ENCODE measurements at regions not wholly inside any gene's neighbourhood (a gene's known extent, or its start where the extent isn't known, plus 50 kb on each side); places are given as distances from the start of the nearest gene placed in this dataset.
"Not testable (repeated sequence)": the region's sequence is repeated elsewhere in the genome, so short reads cannot be mapped to it uniquely, and the experiment has no call there.

DNA sequence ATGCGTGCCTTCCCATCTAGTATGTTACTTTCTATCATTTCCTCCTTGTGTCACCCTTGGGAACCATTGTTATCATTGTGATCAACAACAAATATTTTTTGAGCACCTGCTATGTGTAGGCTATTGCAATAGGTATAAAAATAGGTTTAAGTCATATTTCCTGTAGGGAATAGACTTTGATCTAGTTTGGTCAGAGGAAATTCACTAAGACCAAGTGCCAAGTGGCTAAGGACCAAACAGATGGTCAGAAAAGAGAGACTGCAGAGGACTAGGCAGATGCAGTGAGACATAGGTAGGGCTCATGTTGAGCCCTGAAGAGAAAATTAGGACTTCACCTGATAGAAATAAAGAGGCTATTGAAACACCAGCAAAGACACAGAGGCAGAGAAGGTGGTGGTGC, 430.0 kb upstream of the ADAMTSL1 start:
- H3K4me1 Mint-ChIP-seq, result no peaks in the 10 kb centered on the region
- H3K27me3 Mint-ChIP-seq, result no peaks in the 10 kb centered on the region
- no peak for ATAC-seq (replicated peaks)
- no peak for DNase-seq
- H3K9me3 Mint-ChIP-seq, result no peaks in the 10 kb centered on the region
- no peaks in the 10 kb centered on the region for H3K36me3 Mint-ChIP-seq
- H3K4me3 Mint-ChIP-seq, result no peak overlapping the region
- no peak overlapping the region for H3K27ac Mint-ChIP-seq

DNA sequence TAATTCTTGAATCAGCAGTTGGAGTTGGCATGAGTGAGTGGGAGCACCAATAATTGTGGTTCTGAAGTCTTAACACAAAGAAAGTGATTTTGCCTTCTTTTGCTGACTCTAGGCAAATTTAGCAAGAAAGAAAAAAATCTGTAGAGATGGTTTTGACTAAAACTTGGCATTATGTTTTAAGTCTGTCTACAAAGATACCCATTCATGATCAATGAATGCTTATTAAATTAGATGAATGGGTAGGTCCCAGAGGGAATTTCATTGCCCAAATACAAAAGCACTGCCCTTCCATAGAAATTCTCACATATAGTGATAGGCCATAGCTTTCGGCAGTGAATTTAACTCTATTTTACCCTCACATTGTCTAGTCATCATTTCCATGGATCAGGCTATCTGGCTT, 428.6 kb upstream of the ADAMTSL1 start:
- no peak for ATAC-seq (replicated peaks)
- H3K9me3 Mint-ChIP-seq, result no peaks in the 10 kb centered on the region
- H3K27ac Mint-ChIP-seq, result no peak overlapping the region
- no peaks in the 10 kb centered on the region for H3K36me3 Mint-ChIP-seq
- no peak for DNase-seq
- no peak overlapping the region for H3K4me3 Mint-ChIP-seq
- H3K27me3 Mint-ChIP-seq, result no peaks in the 10 kb centered on the region
- H3K4me1 Mint-ChIP-seq, result no peaks in the 10 kb centered on the region

DNA sequence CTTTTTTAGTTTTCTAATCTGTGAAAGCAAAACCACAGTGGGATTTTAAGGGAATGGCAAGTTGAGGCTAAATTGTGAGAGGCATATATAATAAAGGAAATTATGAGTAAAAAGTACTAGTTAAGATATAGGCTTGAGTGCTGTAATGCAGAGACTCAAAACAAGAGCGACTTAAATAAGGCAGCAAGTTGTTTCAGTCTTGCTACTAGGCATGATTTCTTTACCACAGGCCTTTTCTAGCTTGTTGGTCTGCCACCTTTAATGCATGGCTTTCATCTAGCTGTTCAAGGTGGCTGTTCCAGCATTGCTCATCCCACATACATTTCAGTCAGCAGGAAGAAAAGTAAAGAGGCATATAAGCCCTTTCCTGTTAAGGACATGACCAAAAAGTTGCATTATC, 427.9 kb upstream of the ADAMTSL1 start:
- Mint-ChIP-seq H3K36me3 (no peaks in the 10 kb centered on the region), H3K9me3 (no peaks in the 10 kb centered on the region), H3K27me3 (no peaks in the 10 kb centered on the region), H3K4me3 (no peak overlapping the region), H3K4me1 (no peaks in the 10 kb centered on the region), H3K27ac (no peak overlapping the region)
- ATAC-seq (replicated peaks) (no peak), DNase-seq (no peak)

- no peak overlapping the region for H3K27ac Mint-ChIP-seq
- no peaks in the 10 kb centered on the region for H3K36me3 Mint-ChIP-seq
- no peak for DNase-seq
- no peak for ATAC-seq (replicated peaks)
- no peaks in the 10 kb centered on the region for H3K4me1 Mint-ChIP-seq
- H3K9me3 Mint-ChIP-seq, result no peaks in the 10 kb centered on the region
- no peaks in the 10 kb centered on the region for H3K27me3 Mint-ChIP-seq
- no peak overlapping the region for H3K4me3 Mint-ChIP-seq
Observed at GRCh38 chr9:18051638-18052037, 422.3 kb upstream of the ADAMTSL1 start.

GRCh38 chr9:18052060-18052459, 421.9 kb upstream of the ADAMTSL1 start:
- peaks cover 0 to 1% of the 10 kb centered on the region in 2 donors for H3K9me3 Mint-ChIP-seq
- H3K27me3 Mint-ChIP-seq, result no peaks in the 10 kb centered on the region
- no peak overlapping the region for H3K4me3 Mint-ChIP-seq
- DNase-seq (no peak), ATAC-seq (replicated peaks) (no peak)
- H3K27ac Mint-ChIP-seq, result no peak overlapping the region
- no peaks in the 10 kb centered on the region for H3K36me3 Mint-ChIP-seq
- H3K4me1 Mint-ChIP-seq, result no peaks in the 10 kb centered on the region

DNA sequence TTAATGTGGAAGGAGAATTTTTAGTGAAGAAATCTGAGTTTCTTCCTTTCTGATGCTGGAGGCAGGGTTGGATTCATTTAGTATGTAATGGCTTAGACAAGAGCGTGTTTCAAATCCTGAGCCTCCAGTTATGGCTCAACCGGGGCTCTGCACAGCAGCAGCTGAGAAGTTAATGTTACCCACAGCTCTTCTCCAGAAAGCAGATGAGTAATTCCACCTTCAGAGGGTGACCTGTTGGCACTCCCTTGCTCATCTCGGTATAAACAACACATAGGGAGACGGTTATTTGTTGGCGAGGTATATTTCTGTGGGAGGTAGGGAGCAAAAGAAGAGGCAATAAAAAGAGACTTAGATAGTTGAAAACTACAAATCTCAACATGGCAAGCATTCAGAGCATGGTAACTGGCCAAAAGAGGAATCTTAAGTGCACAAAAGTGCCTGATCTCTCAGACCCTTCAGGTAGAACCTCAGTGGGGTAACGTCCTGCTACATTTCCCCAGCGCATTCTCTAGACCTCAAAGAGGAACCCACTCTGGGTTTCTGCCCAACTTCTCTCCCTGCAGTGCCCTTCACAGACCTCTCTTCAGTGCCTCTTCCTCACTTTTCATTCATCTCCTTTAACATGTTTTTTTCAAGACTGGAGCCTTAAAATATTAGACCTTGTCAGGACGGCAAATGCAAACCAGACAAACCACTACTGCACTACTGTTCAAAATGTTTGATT, 417.5 kb upstream of the ADAMTSL1 start:
- Mint-ChIP-seq H3K4me1 (no peaks in the 10 kb centered on the region), H3K9me3 (peaks cover 0 to 1% of the 10 kb centered on the region in 2 donors), H3K4me3 (no peak overlapping the region), H3K27ac (no peak overlapping the region), H3K36me3 (no peaks in the 10 kb centered on the region), H3K27me3 (no peaks in the 10 kb centered on the region)
- ATAC-seq (replicated peaks) (no peak), DNase-seq (no peak)

GRCh38 chr9:18056993-18057369, 417.0 kb upstream of the ADAMTSL1 start:
- H3K27ac Mint-ChIP-seq, result no peak overlapping the region
- ATAC-seq (replicated peaks), result peak in 1 of 2 donors; percentile 36

DNA sequence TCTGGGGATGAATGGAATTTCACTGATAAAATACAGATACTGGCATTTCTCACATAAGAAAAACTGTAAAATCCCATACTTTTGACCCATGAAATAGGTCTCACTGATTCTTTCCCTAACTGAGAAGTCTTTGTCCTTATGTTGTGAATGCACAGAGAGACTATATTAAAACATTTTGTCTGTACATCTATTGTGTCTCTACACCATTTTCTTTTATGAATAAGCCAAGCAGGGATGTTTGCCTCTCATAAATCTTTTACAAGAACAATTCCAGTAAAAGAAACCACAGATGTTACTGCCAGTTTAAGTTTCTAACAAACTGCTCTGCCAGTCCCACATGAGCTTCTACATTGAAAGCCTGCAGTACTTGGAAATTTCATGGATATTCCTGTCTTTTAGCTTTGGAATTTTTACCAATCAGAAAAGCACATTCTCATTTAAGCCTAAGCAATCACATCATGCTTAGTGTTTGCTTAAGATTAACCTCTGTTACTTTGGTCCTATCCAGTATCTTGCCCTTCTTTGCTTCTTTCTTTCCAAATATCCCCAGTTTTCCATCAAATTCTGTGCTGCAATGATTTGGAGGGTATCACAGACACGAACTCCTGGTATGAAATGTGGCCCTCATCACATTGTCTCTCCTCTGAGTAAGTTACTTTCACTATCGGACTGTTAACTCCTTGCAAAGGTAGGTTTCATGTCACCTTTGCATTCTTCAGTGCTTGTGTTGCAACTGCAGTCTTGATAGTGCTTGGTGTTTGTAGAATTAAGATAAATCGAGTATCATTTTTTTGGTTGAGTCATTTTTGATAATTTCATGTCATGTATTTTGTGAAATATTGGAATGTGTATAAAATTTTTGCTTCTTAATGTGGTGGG, 415.1 kb upstream of the ADAMTSL1 start:
- no peaks in the 10 kb centered on the region for H3K4me1 Mint-ChIP-seq
- H3K27ac Mint-ChIP-seq, result no peak overlapping the region
- H3K27me3 Mint-ChIP-seq, result no peaks in the 10 kb centered on the region
- DNase-seq (no peak), ATAC-seq (replicated peaks) (no peak)
- no peak overlapping the region for H3K4me3 Mint-ChIP-seq
- no peaks in the 10 kb centered on the region for H3K36me3 Mint-ChIP-seq
- H3K9me3 Mint-ChIP-seq, result peaks cover 0 to 1% of the 10 kb centered on the region in 2 donors

More at GRCh38 chr9:18056993-18057369, 417.0 kb upstream of the ADAMTSL1 start:
- H3K4me3 Mint-ChIP-seq, result no peak overlapping the region
- H3K9me3 Mint-ChIP-seq, result peaks cover 0 to 1% of the 10 kb centered on the region in 2 donors
- H3K27me3 Mint-ChIP-seq, result no peaks in the 10 kb centered on the region
- no peak for DNase-seq
- H3K4me1 Mint-ChIP-seq, result no peaks in the 10 kb centered on the region
- no peaks in the 10 kb centered on the region for H3K36me3 Mint-ChIP-seq

DNA sequence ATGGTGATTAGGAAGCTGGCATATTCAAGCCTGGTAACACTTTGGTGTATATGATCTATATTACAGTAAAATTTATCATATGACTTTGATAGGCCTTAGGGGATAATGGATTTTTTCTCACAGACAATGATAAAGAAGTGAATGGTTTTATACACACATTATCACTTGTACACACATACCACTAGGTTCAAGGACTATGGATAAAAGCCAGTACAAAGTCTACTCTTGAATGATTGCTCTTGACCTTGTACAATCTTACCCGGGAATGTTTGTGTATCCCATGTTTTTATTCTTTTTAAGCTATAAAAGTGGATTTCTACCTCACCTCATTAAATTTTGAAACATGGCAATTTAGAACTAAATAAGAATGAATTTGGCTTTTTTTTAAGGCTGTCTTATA, 414.5 kb upstream of the ADAMTSL1 start:
- Mint-ChIP-seq H3K36me3 (no peaks in the 10 kb centered on the region), H3K27ac (no peak overlapping the region), H3K27me3 (no peaks in the 10 kb centered on the region), H3K4me1 (no peaks in the 10 kb centered on the region), H3K4me3 (no peak overlapping the region), H3K9me3 (peaks cover 0 to 1% of the 10 kb centered on the region in 2 donors)
- DNase-seq (no peak), ATAC-seq (replicated peaks) (no peak)

GRCh38 chr9:18060269-18060934, 413.6 kb upstream of the ADAMTSL1 start:
- no peaks in the 10 kb centered on the region for H3K27me3 Mint-ChIP-seq
- no peaks in the 10 kb centered on the region for H3K36me3 Mint-ChIP-seq
- H3K4me1 Mint-ChIP-seq, result no peaks in the 10 kb centered on the region
- DNase-seq (no peak), ATAC-seq (replicated peaks) (no peak)
- H3K4me3 Mint-ChIP-seq, result no peak overlapping the region
- no peak overlapping the region for H3K27ac Mint-ChIP-seq
- peaks cover 0 to 1% of the 10 kb centered on the region in 2 donors for H3K9me3 Mint-ChIP-seq

DNA sequence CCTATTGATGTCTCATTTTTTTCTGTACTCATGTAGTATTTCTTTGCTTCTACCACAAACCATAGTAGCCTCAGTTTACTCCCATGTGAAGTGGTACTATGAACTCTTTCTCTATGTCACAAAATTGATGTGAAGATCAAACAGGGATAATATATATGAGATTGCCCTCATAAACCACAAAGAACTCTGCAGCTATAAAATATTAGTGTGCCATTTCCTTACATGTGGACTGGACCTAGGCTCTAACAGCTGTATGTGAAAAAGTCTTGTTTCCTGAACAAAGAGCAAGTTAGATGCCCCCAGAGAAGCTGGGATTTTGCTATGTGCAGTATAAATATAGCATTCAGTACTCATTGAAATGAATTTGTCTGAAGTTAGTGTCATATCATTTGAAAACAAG, 412.6 kb upstream of the ADAMTSL1 start:
- H3K9me3 Mint-ChIP-seq, result peaks cover 0 to 1% of the 10 kb centered on the region in 2 donors
- no peaks in the 10 kb centered on the region for H3K27me3 Mint-ChIP-seq
- H3K4me3 Mint-ChIP-seq, result no peak overlapping the region
- DNase-seq (no peak), ATAC-seq (replicated peaks) (no peak)
- H3K27ac Mint-ChIP-seq, result no peak overlapping the region
- no peaks in the 10 kb centered on the region for H3K4me1 Mint-ChIP-seq
- H3K36me3 Mint-ChIP-seq, result no peaks in the 10 kb centered on the region

DNA sequence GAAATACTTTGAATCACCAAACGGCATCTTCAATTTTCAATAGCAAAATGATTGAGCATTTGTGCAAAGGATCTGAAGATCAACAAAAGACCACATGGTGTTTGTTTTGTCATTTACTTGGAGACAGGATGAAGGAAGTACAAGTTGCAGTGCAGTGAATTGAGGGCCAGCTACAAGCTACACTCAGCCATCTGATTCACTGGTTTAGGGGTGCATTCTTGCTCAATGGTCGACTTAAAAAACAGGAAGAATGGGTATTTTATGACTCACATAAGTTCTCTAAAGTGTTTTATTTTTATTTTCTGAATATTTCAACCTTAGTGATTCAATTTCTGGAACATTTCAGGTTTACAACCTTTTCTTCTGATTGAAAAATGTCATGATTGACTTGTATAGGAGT, 412.1 kb upstream of the ADAMTSL1 start:
- Mint-ChIP-seq H3K27me3 (no peaks in the 10 kb centered on the region), H3K36me3 (no peaks in the 10 kb centered on the region)

DNA sequence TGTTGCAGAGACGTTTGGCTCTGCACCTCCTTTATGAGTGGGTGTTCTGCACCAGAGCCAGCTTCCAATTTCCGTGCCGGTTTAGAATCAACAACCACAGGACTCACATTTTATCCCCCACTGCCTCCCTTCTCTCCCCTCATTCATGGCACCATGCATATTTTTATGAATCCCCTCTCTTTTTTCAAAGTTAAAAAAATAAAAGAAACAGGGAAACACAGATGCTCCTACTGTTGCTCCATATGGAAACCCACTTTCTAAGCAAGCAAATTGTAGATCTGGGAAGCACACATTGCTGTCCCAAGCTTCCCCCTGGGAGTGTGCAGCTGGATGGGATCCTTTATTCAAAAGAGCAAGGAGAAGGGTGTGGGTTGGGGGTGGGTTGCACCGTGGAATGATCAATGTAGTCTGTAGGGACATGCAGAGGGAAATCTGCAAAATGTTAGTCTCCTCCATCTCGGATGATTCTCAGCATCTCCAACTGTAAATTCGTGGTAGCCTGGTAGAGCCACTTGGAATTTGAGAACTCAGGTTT, 410.0 kb upstream of the ADAMTSL1 start:
- ATAC-seq (replicated peaks) (no peak), DNase-seq (no peak)
- H3K27ac Mint-ChIP-seq, result no peak overlapping the region
- H3K9me3 Mint-ChIP-seq, result no peaks in the 10 kb centered on the region
- H3K36me3 Mint-ChIP-seq, result no peaks in the 10 kb centered on the region
- H3K27me3 Mint-ChIP-seq, result no peaks in the 10 kb centered on the region
- no peak overlapping the region for H3K4me3 Mint-ChIP-seq
- H3K4me1 Mint-ChIP-seq, result no peaks in the 10 kb centered on the region

More for the DNA sequence above, 412.1 kb upstream of the ADAMTSL1 start:
- Mint-ChIP-seq H3K9me3 (no peaks in the 10 kb centered on the region), H3K27ac (no peak overlapping the region), H3K4me3 (no peak overlapping the region), H3K4me1 (no peaks in the 10 kb centered on the region)
- ATAC-seq (replicated peaks) (no peak), DNase-seq (no peak)

- DNase-seq; H3K9me3 Mint-ChIP-seq; H3K4me1 Mint-ChIP-seq; H3K27ac Mint-ChIP-seq; H3K27me3 Mint-ChIP-seq; H3K4me3 Mint-ChIP-seq; ATAC-seq (replicated peaks); H3K36me3 Mint-ChIP-seq: not testable (repeated sequence)
Observed at GRCh38 chr9:18066608-18067007, 407.3 kb upstream of the ADAMTSL1 start.

Data from stimulated activated naive B cell treated with anti-CD40 and anti-IgM and Interleukin-4, amounts not matched to agents 10 μg/mL and 1 μg/mL and 100 μg/mL, for 72 hours (primary cell).